ENCODE measurements at regions not wholly inside any gene's neighbourhood (a gene's known extent, or its start where the extent isn't known, plus 50 kb on each side); places are given as distances from the start of the nearest gene placed in this dataset.
A peak's percentile ranks its signal among the peaks of the same experiment; 100 is the strongest.

- DNase-seq = no peak
Observed at GRCh38 chr20:19081937-19082336, 130.5 kb upstream of the SLC24A3 start.

- DNase-seq = no peak
Observed at GRCh38 chr20:19083136-19083621, 129.3 kb upstream of the SLC24A3 start.

- DNase-seq = no peak
Observed at GRCh38 chr20:19090332-19090731, 122.1 kb upstream of the SLC24A3 start.

DNA sequence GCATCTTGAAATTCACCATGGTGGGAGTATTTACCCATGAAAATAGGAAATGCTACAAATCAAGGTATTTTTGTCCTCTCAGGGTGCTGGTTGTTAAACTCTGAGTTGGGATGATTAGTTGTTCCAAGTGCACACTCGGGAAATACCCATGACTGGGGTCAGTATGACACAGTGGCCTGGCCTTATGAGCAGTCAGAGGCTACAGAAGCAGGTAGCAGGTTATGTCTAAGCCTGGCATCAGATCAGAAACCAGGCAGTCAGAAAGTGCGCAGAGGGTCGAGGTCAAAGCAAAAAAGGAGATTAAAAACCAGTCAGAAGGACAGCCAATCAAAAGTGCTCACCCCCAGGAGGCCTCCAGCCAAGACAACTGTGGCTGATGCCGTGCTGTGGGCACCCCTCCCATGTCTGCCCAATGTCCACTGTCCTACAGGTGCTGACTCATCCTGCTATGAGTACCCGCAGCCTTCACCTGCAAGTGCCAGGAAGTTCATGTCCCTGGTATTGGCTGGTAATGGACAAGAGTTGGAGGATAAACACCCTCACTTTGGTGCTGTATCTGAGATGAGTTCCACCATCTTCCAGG, 117.4 kb upstream of the SLC24A3 start:
- no peak for DNase-seq

DNA sequence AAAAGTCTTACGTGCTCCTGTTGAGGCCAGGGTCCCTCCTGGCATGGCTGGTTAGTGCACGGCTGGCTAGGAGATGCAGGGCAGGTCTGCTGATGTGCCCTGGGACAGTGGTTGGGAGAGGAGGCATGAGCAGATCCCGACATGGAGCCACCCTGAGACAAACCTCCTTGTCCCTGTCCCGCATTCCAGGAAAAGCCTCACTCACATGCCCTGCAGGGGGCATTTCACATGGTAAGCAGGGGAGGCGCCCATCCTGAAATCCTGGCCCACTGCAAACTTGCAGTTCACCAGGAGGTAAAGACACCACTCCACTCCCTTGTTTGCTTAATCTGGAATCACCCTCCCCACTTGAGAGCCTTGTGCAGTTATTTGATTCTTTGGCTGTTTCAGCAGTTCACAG, 116.7 kb upstream of the SLC24A3 start:
- DNase-seq = no peak

GRCh38 chr20:19096843-19097242, 115.6 kb upstream of the SLC24A3 start:
- no peak for DNase-seq

GRCh38 chr20:19098117-19098516, 114.3 kb upstream of the SLC24A3 start:
- DNase-seq = no peak

GRCh38 chr20:19098806-19099578, 113.5 kb upstream of the SLC24A3 start:
- no peak for DNase-seq

- DNase-seq = no peak
Observed at GRCh38 chr20:19099596-19100545, 112.6 kb upstream of the SLC24A3 start.

- DNase-seq = no peak
Observed at GRCh38 chr20:19100975-19101374, 111.5 kb upstream of the SLC24A3 start.

DNA sequence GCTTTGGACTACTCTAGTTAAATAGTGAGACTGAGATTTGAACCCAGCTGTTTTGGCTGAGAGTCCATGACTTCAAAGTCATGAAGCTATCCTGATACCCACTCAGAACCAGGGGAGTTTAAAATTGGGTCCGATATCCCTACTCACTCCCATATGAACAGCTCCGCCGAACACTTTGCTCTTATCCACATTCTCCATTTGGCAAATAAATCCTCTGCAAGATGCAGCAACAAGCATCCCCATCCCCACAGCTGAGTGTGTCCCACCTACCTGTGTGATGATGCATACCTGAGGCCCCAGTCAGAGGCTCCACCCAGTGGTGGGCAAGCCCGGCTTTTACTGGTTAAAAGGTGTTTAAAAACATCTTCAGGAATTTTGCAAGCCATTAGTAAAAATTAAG, 108.3 kb upstream of the SLC24A3 start:
- no peak for DNase-seq

DNA sequence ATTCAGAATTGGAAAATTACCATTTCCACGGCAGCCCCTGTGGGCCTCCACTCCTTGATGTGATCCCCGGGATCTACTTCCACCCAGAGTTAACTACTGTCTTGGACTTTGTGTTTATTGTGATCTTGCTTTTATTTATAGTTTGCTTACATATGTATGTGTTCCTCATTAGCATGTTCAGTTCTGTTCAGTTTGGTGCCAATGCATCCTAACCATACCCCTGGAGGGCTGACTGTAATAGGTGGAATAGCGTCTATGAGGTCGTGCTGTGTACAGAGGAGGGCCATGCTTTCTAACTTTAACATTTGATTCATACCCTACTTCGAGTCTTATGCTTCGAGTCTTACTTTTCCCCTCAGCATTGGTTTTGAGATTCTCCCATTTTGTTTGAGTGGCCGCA, 104.3 kb upstream of the SLC24A3 start:
- DNase-seq = no peak

DNA sequence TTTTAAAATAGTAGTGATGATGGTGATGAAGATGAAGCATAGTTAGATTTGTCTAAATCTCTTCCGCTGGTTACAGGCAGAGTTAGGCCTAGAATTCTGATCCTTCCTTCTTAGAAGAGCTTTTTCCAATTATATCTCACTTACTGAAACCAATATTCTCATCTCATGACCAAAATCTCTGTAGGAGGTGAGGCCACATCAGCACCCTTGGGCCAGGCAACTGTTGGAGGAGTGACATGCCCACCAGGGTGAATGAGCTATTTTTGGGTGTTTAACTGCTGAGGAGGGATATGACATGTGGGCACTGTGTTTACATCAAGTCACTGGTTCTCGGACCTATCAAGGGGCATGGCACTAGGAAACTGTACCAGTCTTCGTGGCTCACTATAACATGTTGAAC, 102.2 kb upstream of the SLC24A3 start:
- no peak for DNase-seq

- DNase-seq = no peak
Observed at GRCh38 chr20:19110881-19111460, 101.5 kb upstream of the SLC24A3 start.

DNA sequence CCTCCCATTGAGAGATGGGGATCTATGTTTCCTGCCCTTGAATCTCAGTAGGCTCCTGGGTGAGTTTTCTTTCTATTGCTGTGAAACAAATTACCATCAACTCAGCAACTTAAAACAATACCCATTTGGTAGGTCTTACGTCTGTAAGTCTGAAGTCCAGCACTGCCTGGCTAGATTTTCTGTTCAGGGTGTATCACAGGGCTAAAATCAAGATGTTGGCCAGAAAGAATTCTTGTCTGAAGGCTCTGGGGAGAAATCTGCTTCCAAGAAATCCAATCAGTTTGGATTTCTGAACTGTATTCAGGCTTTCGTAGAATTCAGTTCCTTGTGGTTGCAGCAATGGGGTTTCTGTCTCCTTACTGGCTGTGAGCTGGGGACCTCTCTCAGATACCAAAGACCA, 99.6 kb upstream of the SLC24A3 start:
- no peak for DNase-seq

DNA sequence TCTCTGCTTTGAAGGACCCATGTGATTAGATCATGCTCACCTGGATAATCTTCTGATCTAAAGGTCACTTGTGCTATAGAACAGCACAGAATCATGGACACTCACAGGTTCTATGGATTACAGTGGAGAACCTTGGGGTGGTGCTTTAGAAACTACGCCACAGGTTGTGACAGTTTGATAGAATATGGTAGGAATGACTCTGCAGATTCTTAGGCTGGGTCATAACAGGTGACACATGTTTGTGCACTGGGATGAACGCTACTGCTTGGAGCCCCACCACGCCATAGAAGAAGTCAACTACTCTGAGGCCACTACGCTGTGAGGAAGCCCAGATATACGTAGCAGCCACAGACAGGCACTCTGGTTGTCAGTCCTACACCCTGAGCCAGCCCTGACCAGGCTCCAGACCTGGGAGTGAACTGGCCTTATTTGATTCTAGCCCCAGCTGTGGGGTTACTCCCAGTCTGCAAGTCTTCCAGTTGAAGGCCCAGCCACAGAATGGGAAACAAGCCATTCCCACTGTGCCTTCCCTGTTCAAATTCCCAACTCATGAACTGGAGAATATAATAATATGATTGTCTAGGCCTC, 99.0 kb upstream of the SLC24A3 start:
- DNase-seq = no peak

- peak; percentile 10 for DNase-seq
Observed at GRCh38 chr20:19114410-19114809, 98.0 kb upstream of the SLC24A3 start.

DNA sequence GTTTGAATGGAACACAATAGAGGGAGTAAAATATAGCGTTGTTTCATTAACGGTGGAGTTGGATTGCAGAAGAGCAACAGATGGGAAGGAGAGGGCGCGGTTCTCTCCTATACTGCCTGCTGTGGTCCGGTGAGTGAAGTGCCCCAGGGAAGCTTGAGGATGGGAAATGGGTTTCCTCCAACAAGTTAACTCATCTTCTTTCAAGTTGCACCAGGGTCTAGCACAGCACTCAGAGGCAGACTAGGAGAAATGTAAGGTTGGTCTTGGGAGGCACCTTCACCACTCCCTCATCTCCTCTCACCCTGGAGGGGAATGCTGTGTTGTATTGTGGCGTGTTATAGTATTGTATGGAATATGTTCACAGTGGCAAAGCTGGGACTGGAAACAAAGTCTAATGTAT, 96.9 kb upstream of the SLC24A3 start:
- no peak for DNase-seq

- no peak for DNase-seq
Observed at GRCh38 chr20:19120011-19120410, 92.4 kb upstream of the SLC24A3 start.

- DNase-seq = no peak
Observed at GRCh38 chr20:19120569-19120968, 91.9 kb upstream of the SLC24A3 start.

GRCh38 chr20:19121463-19121862, 91.0 kb upstream of the SLC24A3 start:
- DNase-seq = no peak

DNA sequence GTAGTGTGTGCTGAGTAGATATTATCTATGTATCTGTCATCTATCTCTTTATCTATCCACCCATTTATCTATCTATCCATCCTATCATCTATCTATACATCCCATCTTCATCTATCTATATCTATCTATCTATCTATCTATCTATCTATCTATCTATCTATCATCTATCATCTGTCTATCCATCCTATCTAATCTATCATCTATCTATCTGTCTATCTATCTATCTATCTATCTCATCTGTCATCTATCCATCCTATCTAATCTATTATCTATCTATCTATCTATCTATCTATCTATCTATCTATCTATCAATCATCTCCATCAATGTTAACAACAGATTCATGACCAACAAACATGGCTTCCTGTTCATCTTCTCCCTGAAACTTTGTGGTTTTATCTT, 90.5 kb upstream of the SLC24A3 start:
- DNase-seq = no peak

DNA sequence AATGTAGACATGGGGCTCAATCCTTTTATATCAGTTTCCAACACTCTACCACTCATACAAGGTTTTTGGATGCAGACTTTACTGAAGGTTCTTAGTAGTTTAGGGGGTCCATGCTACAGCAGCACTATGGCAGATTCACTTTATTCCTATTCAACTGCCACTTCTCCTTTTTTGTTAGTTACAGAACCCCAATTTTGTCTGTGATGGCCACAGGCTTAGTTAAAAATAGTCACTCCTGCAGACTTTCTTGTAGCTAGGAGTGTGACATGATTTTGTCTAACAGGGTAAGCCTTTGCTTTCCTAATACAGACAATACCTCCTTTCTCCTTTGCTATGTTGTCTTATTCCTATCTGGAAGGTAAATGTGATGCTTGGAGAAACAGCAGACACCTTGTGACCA, 90.0 kb upstream of the SLC24A3 start:
- no peak for DNase-seq
